ENCODE measurements at regions not wholly inside any gene's neighbourhood (a gene's known extent, or its start where the extent isn't known, plus 50 kb on each side); places are given as distances from the start of the nearest gene placed in this dataset.

DNA sequence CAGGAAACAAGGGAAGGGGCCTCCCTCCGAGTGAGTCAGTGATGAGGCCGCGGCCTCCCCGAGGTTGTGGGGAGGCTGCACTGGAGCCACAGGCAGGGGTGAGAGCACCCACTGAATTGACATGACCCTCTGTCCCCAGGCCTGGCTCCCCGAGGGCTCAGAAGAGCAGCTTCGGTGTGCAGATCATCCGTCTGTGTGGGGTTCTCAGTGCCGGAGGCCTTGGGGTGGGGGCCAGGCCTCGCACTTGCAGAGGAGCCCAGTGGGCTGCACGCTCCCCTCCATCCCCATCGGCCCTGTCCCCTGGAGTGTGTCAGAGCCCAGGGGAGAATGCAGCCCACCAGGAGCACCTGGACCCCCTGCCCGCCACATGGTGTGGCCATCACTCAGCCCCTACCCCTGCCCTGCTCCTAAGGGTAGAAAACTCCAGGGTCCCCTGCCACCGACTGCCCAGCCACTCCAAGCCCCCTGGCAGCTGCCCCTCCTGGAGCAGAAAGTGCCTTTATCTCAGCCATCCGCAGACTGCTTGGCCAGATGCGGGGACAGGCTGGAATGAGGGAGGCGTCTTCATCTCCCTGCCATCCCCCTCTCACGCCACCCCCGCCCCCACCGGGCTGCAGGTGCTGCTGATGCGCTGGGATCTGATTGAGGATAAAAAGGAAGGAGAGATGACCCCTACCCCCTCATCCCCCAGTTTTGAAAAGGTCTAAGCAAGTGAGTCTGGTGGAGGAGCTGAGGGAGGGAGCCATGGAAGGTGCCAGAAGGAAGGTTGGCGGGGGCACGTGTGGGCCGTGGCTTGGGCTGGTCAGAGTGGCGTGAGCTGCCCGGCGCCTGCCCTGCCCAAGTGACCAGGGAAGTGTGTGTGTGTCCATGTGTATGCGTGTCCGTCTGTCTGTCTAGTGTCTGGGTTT, 358.3 kb downstream of the SEC14L1 start:
- TF ChIP-seq, protein P1, sequence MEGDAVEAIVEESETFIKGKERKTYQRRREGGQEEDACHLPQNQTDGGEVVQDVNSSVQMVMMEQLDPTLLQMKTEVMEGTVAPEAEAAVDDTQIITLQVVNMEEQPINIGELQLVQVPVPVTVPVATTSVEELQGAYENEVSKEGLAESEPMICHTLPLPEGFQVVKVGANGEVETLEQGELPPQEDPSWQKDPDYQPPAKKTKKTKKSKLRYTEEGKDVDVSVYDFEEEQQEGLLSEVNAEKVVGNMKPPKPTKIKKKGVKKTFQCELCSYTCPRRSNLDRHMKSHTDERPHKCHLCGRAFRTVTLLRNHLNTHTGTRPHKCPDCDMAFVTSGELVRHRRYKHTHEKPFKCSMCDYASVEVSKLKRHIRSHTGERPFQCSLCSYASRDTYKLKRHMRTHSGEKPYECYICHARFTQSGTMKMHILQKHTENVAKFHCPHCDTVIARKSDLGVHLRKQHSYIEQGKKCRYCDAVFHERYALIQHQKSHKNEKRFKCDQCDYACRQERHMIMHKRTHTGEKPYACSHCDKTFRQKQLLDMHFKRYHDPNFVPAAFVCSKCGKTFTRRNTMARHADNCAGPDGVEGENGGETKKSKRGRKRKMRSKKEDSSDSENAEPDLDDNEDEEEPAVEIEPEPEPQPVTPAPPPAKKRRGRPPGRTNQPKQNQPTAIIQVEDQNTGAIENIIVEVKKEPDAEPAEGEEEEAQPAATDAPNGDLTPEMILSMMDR (conservative IDR thresholded peaks at IDR 0.05; ENCODE audit: low read depth, low read length): no peak
- peaks cover 16% of the 10 kb centered on the region for H3K4me1 ChIP-seq (ENCODE audit: low read depth, poor library complexity, severe bottlenecking)
- H3K79me2 ChIP-seq (ENCODE audit: insufficient read depth, low read depth): no peaks in the 10 kb centered on the region
- no peak overlapping the region for H3K4me3 ChIP-seq (IDR thresholded peaks at IDR 0.05; ENCODE audit: insufficient read depth, low read depth, low read length)
- no peaks in the 10 kb centered on the region for H4K20me1 ChIP-seq (ENCODE audit: insufficient read depth)
- no peaks in the 10 kb centered on the region for H3K36me3 ChIP-seq (ENCODE audit: insufficient read depth)
- H2AFZ ChIP-seq (ENCODE audit: low read depth): no peak overlapping the region
- H3K27ac ChIP-seq: no peak overlapping the region
- no peak overlapping the region for H3K9ac ChIP-seq
- H3K27me3 ChIP-seq (ENCODE audit: insufficient read depth, low read depth): no peaks in the 10 kb centered on the region
- no peak overlapping the region for H3K4me2 ChIP-seq

DNA sequence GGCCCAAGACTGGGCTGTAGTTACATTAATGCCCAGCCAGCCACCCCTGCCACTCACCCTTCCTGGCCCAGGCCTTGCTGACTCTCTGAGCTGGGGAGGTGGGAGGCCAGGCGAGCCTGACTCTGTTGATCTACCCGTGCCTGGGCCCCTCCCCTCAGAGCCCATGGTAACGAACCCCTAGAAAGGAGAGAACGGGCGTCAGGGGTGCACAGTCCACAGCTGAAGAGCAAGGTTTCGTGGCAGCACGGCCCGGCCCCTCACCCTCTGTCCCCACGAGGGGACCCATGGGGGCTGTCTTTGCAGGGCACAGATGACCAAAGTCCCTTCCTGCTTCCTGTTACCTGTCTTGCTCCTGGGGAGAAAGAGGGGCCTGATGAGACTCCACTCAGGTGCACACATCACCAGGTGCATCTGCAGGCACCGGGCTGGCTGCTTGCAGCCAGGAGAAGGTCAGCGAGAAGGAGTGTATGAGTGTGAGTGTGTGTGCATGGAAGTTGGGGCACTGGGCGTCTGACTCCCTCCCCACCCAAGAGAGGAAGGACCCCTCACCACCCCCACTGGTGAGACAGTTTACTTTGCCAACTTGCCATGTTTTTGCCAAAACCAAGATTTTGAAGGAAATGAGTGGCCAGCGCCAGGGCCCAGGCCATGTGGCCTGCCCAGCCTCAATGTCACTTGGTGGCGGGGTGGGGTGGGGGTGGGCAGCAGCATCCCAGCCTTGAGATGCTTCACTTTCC, 359.1 kb downstream of the SEC14L1 start:
- H3K36me3 ChIP-seq (ENCODE audit: insufficient read depth): no peaks in the 10 kb centered on the region
- no peak overlapping the region for H3K9ac ChIP-seq
- H2AFZ ChIP-seq (ENCODE audit: low read depth): no peak overlapping the region
- no peak overlapping the region for H3K4me3 ChIP-seq (IDR thresholded peaks at IDR 0.05; ENCODE audit: insufficient read depth, low read depth, low read length)
- peaks cover 8% of the 10 kb centered on the region for H3K4me1 ChIP-seq (ENCODE audit: low read depth, poor library complexity, severe bottlenecking)
- H3K4me2 ChIP-seq: no peak overlapping the region
- no peak overlapping the region for H3K27ac ChIP-seq
- TF ChIP-seq, protein P1 (conservative IDR thresholded peaks at IDR 0.05; ENCODE audit: low read depth, low read length): no peak
- H4K20me1 ChIP-seq (ENCODE audit: insufficient read depth): no peaks in the 10 kb centered on the region
- no peaks in the 10 kb centered on the region for H3K27me3 ChIP-seq (ENCODE audit: insufficient read depth, low read depth)
- H3K79me2 ChIP-seq (ENCODE audit: insufficient read depth, low read depth): no peaks in the 10 kb centered on the region

DNA sequence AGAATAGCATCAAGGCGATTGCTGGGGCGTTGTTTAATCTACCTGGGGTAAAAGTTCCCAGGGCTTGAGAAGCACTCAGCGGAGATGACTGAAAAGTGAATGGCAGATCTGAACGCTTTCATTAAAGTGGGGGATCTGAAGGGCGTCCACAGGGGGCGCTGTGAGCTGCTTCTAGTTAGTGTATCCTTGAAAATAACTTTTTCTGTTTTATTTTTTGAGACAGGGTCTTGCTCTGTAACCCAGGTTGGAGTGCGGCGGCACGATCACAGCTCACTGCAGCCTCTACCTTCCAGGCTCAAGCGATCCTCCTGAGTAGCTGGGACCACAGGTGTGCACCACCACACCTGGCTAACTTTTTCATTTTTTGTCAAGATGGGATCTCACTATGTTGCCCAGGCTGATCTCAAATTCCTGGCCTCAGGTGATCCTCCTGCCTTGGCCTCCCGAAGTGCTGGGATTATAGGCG, 360.4 kb downstream of the SEC14L1 start:
- Histone ChIP-seq H3K4me2 (no peak overlapping the region), H3K27ac (no peak overlapping the region), H3K4me3 (IDR thresholded peaks at IDR 0.05; ENCODE audit: insufficient read depth, low read depth, low read length) (no peak overlapping the region), H3K4me1 (ENCODE audit: low read depth, poor library complexity, severe bottlenecking) (no peaks in the 10 kb centered on the region), H3K36me3 (ENCODE audit: insufficient read depth) (no peaks in the 10 kb centered on the region), H3K79me2 (ENCODE audit: insufficient read depth, low read depth) (no peaks in the 10 kb centered on the region), H3K27me3 (ENCODE audit: insufficient read depth, low read depth) (no peaks in the 10 kb centered on the region), H3K9ac (no peak overlapping the region), H4K20me1 (ENCODE audit: insufficient read depth) (no peaks in the 10 kb centered on the region), H2AFZ (ENCODE audit: low read depth) (no peak overlapping the region)
- TF ChIP-seq, protein P1 (conservative IDR thresholded peaks at IDR 0.05; ENCODE audit: low read depth, low read length): peak; percentile 55

DNA sequence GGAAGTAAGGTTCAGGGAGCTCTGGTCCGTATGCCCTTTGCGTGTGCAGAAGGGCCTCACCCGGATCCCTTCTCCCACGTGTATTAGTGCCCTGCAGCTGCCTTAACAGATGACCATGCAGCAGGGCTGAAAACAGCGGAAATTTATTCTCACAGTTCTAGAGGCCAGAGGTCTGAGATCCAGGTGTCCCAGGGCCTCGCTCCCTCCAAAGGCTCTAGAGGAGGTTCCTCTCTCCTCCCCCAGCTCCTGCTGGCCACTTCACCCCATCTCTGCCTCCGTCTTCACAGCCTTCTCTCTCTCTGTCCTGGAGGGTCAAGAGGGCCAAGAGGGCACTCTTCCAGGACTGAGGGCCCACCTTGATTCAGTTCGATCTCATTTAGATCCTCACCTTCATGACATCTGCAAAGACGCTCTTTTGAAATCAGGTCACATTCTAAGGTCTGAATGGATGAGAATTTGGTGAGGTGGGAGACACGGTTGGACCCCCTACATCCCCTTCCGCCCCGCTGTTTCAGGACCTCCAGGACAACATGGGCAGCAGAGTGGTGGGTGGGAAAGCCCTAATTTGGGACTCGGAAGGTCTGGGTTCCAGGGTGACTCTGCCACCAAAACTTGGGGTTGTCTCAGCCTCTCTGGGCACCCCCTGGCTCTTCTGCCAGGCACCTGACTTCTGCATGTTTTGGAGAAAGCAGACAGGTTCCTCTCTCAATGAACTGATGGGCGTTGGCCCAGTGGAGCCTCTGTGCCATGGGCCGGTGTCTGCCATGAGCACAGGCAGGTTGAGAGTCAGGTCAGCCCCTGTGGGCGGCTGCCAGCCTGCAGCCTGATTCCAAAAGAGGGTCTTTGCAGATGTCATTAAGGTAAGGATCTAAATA, 361.2 kb downstream of the SEC14L1 start:
- Histone ChIP-seq H2AFZ (ENCODE audit: low read depth) (no peak overlapping the region), H4K20me1 (ENCODE audit: insufficient read depth) (no peaks in the 10 kb centered on the region), H3K4me1 (ENCODE audit: low read depth, poor library complexity, severe bottlenecking) (no peaks in the 10 kb centered on the region), H3K9ac (no peak overlapping the region), H3K36me3 (ENCODE audit: insufficient read depth) (no peaks in the 10 kb centered on the region), H3K4me3 (IDR thresholded peaks at IDR 0.05; ENCODE audit: insufficient read depth, low read depth, low read length) (no peak overlapping the region), H3K4me2 (no peak overlapping the region), H3K27ac (no peak overlapping the region), H3K79me2 (ENCODE audit: insufficient read depth, low read depth) (no peaks in the 10 kb centered on the region), H3K27me3 (ENCODE audit: insufficient read depth, low read depth) (no peaks in the 10 kb centered on the region)
- TF ChIP-seq, protein P1 (conservative IDR thresholded peaks at IDR 0.05; ENCODE audit: low read depth, low read length): no peak
